Right forelimb (tissue), 1 donor: ENCODE measurements at regions not wholly inside any gene's neighbourhood (a gene's known extent, or its start where the extent isn't known, plus 50 kb on each side); places are given as distances from the start of the nearest gene placed in this dataset.

Experiments
- DNase-seq: peaks from one replicate; pipeline ENCODE4 v3.0.0-alpha.2; 2018

GRCh38 chr2:34666821-34667220 lies 1067.7 kb upstream of the FAM98A start:
- DNase-seq: no peak

GRCh38 chr2:34664266-34664665 lies 1065.2 kb upstream of the FAM98A start:
- DNase-seq: no peak

DNA sequence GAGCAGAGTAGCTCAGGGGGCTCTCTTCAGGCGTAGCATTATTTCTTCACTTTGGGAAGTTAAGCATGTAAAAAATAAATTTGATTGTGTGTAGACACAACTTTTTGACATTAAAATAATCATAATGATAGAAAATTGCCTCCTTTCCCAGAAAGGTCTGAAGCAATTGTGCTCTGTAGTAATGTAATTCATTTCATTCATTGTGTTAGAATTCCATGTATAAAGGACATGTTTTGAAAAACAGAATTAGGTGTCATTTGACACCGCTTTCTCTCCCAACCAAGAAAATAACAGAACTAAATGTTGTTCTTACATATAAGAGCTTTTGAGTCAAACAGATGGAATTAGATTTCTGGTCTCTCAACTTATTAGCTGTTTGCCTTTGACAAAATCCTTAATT lies 1064.2 kb upstream of the FAM98A start:
- no peak for DNase-seq

DNA sequence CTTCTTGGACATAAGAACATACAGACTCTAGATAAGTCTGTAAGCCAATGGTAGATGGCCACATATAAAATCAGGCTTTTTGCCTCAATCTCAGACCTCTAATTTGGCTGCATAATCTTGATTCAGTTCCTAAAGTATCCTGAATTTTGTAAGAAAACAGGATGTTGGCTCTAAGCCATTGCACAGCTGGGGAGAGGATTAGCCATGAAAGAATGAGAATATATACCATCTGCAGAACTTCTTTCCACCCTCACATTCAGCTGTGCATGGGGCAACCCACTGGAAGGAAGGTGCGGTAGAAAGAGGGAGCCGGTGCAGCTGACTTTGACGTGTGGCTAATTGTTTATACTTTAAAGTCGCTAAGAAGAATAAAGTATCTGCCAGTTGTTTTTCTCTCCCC lies 1061.6 kb upstream of the FAM98A start:
- DNase-seq: no peak

GRCh38 chr2:34656632-34657031 lies 1057.5 kb upstream of the FAM98A start:
- DNase-seq: no peak

- no peak for DNase-seq
These were observed 1053.5 kb upstream of the FAM98A start for GRCh38 chr2:34652636-34653035.

- no peak for DNase-seq
These were observed 1047.8 kb upstream of the FAM98A start for GRCh38 chr2:34646901-34647300.

DNA sequence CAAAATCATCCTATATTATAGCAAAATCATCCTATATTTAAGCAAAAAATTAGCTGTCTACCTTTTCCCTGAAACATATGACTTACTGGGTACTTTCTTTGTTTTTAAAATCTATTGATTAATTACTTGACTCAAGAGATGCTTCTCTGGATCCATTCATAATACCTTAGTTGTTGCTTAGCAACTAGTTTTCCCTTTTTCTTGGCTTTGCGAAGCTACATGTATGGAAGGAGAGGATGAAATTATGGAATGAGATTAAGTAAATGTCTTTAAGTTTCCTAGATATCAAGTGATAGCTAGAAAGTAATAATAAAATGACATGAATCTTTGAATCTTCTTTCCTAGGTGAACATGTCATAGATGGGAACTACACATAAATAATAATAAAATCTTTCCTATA lies 1033.2 kb upstream of the FAM98A start:
- DNase-seq: no peak

- DNase-seq: no peak
These were observed 1027.9 kb upstream of the FAM98A start for GRCh38 chr2:34627003-34627402.

DNA sequence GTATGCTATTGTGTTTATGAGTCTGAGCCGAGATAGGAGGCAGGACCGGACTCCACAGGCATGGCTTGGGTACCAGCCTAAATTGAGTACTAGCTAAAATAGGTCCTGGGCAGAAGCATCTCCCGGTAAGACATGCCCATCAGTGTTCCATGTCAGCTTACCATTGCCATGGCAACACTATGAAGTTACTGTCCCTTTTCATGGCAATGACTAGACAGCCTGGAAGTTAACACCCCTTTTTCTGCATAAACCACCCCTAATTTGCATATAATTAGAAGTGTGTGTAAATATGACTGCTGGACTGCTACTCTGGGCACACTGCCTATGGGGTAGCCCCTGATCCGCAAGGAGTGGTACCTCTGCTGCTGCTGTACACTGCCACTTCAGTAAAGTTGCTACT lies 1005.1 kb upstream of the FAM98A start:
- no peak for DNase-seq

- DNase-seq: no peak
These were observed 1003.2 kb upstream of the FAM98A start for GRCh38 chr2:34602262-34602661.

DNA sequence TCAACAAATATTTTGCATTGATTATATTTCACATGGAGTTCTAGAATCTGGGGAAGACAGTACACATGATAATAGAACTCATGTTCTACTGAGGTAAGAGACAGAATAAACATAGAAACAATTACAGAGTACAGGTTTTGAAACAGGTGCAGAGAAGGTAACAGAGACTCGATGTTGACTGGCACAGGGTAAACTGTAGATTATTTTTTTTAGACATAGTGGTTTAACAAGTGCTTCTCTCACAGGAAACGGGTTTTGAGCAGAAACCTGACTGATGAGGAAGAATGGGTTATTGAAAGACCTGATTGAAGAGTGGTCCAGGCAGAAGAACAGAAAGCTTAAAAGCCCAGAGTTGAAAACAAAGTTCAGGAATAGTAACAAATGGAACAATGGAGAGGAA lies 1002.5 kb upstream of the FAM98A start:
- DNase-seq: no peak

DNA sequence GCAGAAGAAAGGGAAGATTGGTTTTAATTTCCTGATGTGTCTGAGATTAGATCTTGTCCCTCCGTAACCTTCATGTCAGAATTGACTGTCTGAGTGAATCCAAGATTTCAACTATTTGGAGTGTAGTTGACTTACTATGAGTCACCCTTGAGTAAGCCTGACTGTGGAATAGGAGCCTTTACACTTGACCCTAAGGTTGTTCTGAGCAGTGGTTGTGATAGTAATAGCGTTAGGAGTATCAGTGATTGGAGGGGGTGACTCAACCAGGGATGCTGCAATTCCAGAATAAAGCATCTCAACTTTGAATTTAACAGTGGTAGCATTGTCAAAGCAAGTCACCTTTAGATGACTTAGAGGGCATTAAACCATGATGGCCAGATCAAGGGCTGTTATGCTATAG lies 979.5 kb upstream of the FAM98A start:
- DNase-seq: no peak

DNA sequence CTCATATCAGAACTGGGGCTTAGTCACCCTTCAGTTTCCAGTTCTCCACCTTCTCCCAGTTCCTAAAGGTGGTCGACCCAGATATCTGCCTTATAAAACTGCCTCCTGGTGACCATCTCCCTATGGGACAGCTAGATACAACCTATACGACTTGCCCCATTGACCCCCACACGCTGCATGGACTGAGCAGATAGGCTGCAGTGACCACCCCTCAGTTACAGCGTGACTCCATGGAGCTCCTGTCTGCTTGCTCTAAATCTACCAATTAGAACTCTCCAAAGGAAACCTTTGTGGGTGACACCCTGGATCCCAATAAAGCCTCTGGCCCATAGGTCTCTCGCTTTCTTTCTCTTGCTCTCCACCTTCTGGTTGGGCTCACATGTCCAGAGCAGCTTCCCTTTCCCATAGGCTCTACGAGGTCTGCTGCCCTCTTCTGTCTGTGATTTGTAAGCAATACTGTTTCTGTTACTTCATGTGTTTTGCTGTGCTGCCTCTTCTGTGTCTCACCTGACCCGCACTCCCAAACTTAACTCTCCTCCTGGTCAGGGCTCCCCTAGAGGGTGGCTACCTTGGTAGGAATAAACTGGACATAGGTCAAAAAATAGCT lies 971.3 kb upstream of the FAM98A start:
- DNase-seq: no peak

GRCh38 chr2:34567128-34567527 lies 968.0 kb upstream of the FAM98A start:
- no peak for DNase-seq

DNA sequence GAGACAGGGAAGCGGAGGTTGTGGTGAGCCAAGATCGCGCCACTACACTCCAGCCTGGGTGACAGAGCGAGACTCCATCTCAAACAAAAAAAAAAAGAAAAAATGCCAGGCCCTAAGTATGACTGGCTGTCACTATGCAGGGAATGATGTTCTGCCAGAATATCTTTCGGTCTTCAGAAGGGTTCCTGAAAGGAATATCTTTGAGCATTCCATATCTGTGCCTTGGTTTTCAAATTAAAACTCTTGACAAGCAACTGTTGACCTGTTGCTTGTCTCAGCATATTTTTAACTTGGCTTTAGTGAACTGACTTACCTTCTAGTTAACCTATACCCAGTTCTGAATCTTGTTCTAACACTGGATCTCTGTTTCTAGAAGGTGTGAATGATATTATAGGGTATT lies 953.2 kb upstream of the FAM98A start:
- no peak for DNase-seq

GRCh38 chr2:34549710-34550345 lies 950.7 kb upstream of the FAM98A start:
- no peak for DNase-seq

GRCh38 chr2:34547900-34548299 lies 948.8 kb upstream of the FAM98A start:
- no peak for DNase-seq

DNA sequence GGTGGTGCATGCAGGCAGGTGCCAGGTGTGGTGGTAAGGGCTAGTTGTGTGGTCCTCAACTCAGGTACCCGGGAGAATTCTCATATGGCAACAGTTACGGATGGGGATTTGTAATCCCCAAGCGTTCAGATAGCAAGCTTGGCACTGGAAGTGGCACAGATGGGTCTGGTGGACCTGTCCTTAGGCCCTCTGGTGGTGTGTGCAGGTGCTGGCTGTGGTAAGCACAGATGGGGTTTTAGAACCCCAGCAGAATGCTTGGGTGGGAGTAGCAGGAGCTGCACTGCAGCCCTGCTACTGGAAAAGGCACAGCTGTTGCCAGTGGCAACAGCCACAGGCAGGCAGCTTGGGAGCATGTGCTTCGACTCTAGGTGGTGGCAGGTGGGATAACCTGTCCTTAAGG lies 948.2 kb upstream of the FAM98A start:
- no peak for DNase-seq

DNA sequence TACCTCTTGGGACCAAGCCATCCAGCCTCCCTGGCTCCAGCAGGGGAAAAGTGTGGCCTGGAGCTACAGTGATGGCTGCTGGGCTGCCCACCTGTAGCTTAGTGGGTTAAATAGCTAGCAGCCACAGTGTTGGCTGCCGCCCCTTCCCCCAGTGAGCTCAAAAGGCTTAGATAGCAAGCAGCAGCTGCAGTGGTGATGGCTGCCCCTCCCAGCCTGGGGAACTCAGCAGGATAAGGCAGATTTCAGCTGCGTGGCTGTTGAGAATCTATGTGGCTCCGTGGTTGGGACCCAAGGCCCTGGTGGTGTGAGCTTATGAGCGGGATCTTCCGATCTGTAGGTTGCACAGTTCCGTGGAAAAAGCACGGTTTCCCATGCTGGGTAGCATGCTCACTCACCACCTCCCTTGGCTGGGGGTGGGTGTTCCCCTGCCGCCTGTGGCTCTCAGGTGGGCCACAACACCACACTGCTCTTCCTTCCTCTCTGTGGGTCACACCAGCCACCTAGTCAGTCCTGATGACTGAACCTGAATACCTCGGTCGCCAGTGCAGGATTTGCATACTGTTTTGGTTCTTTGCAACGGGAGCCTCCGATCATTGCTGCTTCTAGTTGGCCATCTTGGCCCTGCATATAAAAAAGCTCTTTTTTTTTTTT lies 946.5 kb upstream of the FAM98A start:
- DNase-seq: no peak

- no peak for DNase-seq
These were observed 935.7 kb upstream of the FAM98A start for GRCh38 chr2:34534761-34535160.

DNA sequence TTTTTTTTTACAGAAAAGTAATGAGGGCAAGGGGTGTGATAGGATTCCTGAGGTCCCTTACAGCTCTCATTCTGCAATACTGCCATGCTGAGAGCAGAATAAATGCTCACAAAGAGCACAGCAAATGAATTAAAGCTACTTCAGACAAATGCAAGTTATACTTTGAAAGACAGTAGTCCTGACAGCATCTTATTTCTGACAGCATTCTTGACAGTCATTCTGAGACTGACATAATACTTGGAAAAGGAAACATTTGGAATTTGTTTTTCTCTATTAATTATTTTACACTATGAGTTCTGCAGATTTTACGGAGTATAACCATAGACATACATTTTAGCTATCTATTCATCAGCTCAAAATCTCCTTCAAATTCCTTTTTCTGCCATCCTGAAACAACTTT lies 935.2 kb upstream of the FAM98A start:
- DNase-seq: no peak

- DNase-seq: no peak
These were observed 934.6 kb upstream of the FAM98A start for GRCh38 chr2:34533585-34534183.

GRCh38 chr2:34529965-34530364 lies 930.9 kb upstream of the FAM98A start:
- DNase-seq: no peak
